ENCODE measurements at regions not wholly inside any gene's neighbourhood (a gene's known extent, or its start where the extent isn't known, plus 50 kb on each side); places are given as distances from the start of the nearest gene placed in this dataset.

DNA sequence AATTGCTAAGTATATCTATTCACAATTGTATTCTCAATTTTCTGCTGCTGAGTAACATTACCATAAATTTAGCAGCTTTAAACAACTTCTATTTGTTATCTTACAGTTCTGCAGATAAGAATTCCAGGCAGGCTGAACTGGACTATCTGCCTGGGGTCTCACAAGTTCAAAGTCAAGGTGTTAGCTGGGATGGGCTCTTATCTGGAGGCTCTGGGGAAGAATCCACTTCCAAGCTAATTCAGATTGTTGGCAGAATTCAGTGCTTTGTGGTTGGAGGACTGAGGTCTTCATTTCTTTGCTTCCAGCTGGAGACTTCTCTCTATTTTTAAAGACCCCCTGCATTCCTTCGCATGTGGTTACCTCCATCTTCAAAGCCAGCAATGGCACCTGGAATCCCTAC is 329.9 kb upstream of the ISX start:
- Histone ChIP-seq H3K9me3 (ENCODE audit: low read length) (0 out of 2 replicates have a peak, but pooled peaks cover 7% of the 10 kb centered on the region), H3K79me2 (ENCODE audit: insufficient read depth, low read length) (no peaks in the 10 kb centered on the region), H4K20me1 (ENCODE audit: insufficient read depth, low read length) (no peaks in the 10 kb centered on the region), H3K4me2 (ENCODE audit: low read depth, low read length) (no peak overlapping the region), H2AFZ (ENCODE audit: low read length) (no peak overlapping the region), H3K36me3 (replicated peaks in 1 of 2; ENCODE audit: control insufficient read depth in 1 of 2, insufficient read depth in 2 of 2, low read length in 2 of 2) (no peaks in the 10 kb centered on the region), H3K27ac (ENCODE audit: extremely low read length, insufficient read depth, low read length) (no peak overlapping the region), H3K4me1 (ENCODE audit: insufficient read depth, low read length) (no peaks in the 10 kb centered on the region), H3K27me3 (ENCODE audit: control insufficient read depth in 1 of 2, insufficient read depth in 2 of 2, low read length in 2 of 2) (no peaks in the 10 kb centered on the region), H3K4me3 (replicated peaks in 1 of 3; ENCODE audit: insufficient read depth in 1 of 3, low read depth in 2 of 3, low read length in 3 of 3) (no peak overlapping the region), H3K9ac (ENCODE audit: insufficient read depth, low read depth, low read length) (no peak overlapping the region)
- intact Hi-C loops (cut with micrococcal nuclease; ENCODE audit: unreplicated experiment), result no loop called here
- ATAC-seq (no peak), DNase-seq (ENCODE audit: low spot score) (no peak), FAIRE-seq (no peak)
- CTCF ChIA-PET (ENCODE audit: low intra/inter-chr PET ratio, low total read pairs), result no interaction called here
- POLR2A ChIA-PET, result no interaction called here
- in situ Hi-C loops (cut with HindIII; ENCODE audit: extremely low pct_ligation_motif_present, low pct_unique_long_range_greater_than_20kb), result no loop called here
- WGBS (ENCODE audit: low lambda C conversion rate), result 33% methylated on average over 1 of the region's 1 CpG
- TF ChIP-seq MAFG (CRISPR knock-in tag; IDR thresholded peaks at IDR 0.05) (no peak), ZNF10 (CRISPR knock-in tag; IDR thresholded peaks at IDR 0.05; ENCODE audit: borderline replicate concordance, low read depth) (no peak), KDM4B (CRISPR knock-in tag; IDR thresholded peaks at IDR 0.05) (no peak), NR0B2 (CRISPR knock-in tag; IDR thresholded peaks at IDR 0.05) (no peak), RBAK (CRISPR knock-in tag; IDR thresholded peaks at IDR 0.05) (no peak), ZNF660 (CRISPR knock-in tag; IDR thresholded peaks at IDR 0.05; ENCODE audit: borderline replicate concordance, low read depth) (no peak)
- TF ChIP-seq, protein P1, sequence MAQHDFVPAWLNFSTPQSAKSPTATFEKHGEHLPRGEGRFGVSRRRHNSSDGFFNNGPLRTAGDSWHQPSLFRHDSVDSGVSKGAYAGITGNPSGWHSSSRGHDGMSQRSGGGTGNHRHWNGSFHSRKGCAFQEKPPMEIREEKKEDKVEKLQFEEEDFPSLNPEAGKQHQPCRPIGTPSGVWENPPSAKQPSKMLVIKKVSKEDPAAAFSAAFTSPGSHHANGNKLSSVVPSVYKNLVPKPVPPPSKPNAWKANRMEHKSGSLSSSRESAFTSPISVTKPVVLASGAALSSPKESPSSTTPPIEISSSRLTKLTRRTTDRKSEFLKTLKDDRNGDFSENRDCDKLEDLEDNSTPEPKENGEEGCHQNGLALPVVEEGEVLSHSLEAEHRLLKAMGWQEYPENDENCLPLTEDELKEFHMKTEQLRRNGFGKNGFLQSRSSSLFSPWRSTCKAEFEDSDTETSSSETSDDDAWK (CRISPR knock-in tag; IDR thresholded peaks at IDR 0.05), result no peak
- no TSS peak for BruUV-seq (replicated peaks)

Measured in HepG2 (cell line).